CD4-positive, alpha-beta memory T cell (primary cell): ENCODE measurements at regions not wholly inside any gene's neighbourhood (a gene's known extent, or its start where the extent isn't known, plus 50 kb on each side); places are given as distances from the start of the nearest gene placed in this dataset.
"Not testable (repeated sequence)": the region's sequence is repeated elsewhere in the genome, so short reads cannot be mapped to it uniquely, and the experiment has no call there.

Experiments
- CTCF ChIA-PET: fragments of 350-600 bp; sonication (Branson Sonifier 250); formaldehyde crosslinking; loops from one replicate; lab custom pipeline; 2021; ENCODE audit warnings: inconsistent platforms; ENCODE audit not compliant: partially characterized antibody; lab: Charles Lee
- POLR2A ChIA-PET: fragments of 350-600 bp; sonication (Branson Sonifier 250); formaldehyde crosslinking; loops from one replicate; lab custom pipeline; 2021; ENCODE audit not compliant: partially characterized antibody; lab: Charles Lee
- DNase-seq, 5 donors: peaks; one replicate each; pipeline versions ENCODE4 v3.0.0 to v3.0.0-alpha.2; 2020 to 2022; ENCODE audit warnings: mixed read lengths in 1 of 5
- H3K27ac ChIP-seq: one replicate; pipeline ENCODE4 v1.7.0; 2013; ENCODE audit warnings: low read depth, low read length
- H3K27me3 ChIP-seq: 2 replicates; pipeline ENCODE4 v1.7.0; 2013; ENCODE audit warnings: mild to moderate bottlenecking, low read length, moderate library complexity; ENCODE audit not compliant: insufficient read depth
- H3K36me3 ChIP-seq: 2 replicates; pipeline ENCODE4 v1.7.0; 2013; ENCODE audit warnings: mild to moderate bottlenecking, low read length, moderate library complexity; ENCODE audit not compliant: insufficient read depth
- H3K4me1 ChIP-seq: 2 replicates; pipeline ENCODE4 v1.7.0; 2013; ENCODE audit warnings: mild to moderate bottlenecking, low read length, moderate library complexity; ENCODE audit not compliant: insufficient read depth
- H3K4me3 ChIP-seq, 2 donors: one replicate each; pipeline ENCODE4 v1.7.0; 2013; ENCODE audit warnings: low read length in 2 of 2, mild to moderate bottlenecking in 1 of 2
- H3K9me3 ChIP-seq, 2 donors: one replicate each; pipeline ENCODE4 v1.7.0; 2013; ENCODE audit warnings: low read length in 2 of 2, control low read depth in 1 of 2; ENCODE audit not compliant: control insufficient read depth in 1 of 2
- H3K27ac Mint-ChIP-seq, 7 donors: one replicate each; pipeline ENCODE4 v1.8.0; 2020 to 2021; ENCODE audit warnings: mixed read lengths in 7 of 7, mild to moderate bottlenecking in 6 of 7, inconsistent platforms in 3 of 7, moderate library complexity in 3 of 7
- H3K27me3 Mint-ChIP-seq, 2 donors: one replicate each; pipeline ENCODE4 v1.8.0; 2020 to 2021; ENCODE audit warnings: mixed read lengths in 2 of 2
- H3K36me3 Mint-ChIP-seq, 2 donors: one replicate each; pipeline ENCODE4 v1.8.0; 2020 to 2021; ENCODE audit warnings: mixed read lengths in 2 of 2, inconsistent platforms in 1 of 2, mild to moderate bottlenecking in 1 of 2
- H3K4me1 Mint-ChIP-seq, 4 donors: one replicate each; pipeline ENCODE4 v1.8.0; 2020 to 2021; ENCODE audit warnings: mixed read lengths in 4 of 4, mild to moderate bottlenecking in 1 of 4
- H3K4me3 Mint-ChIP-seq, 8 donors: one replicate each; pipeline ENCODE4 v1.8.0; 2020 to 2021; ENCODE audit warnings: mixed read lengths in 8 of 8, mild to moderate bottlenecking in 7 of 8, moderate library complexity in 6 of 8, inconsistent platforms in 3 of 8
- H3K9me3 Mint-ChIP-seq, 8 donors: one replicate each; pipeline ENCODE4 v1.8.0; 2020 to 2021; ENCODE audit warnings: mixed read lengths in 8 of 8, mild to moderate bottlenecking in 5 of 8, inconsistent platforms in 3 of 8, moderate library complexity in 1 of 8
- intact Hi-C: fragments of 100-400 bp; cut with micrococcal nuclease; formaldehyde crosslinking; loops from one replicate; pipeline ENCODE4 v1.15.1; 2023

- H3K27me3 Mint-ChIP-seq, H3K4me3 ChIP-seq, H3K27me3 ChIP-seq, H3K9me3 ChIP-seq, H3K36me3 ChIP-seq, intact Hi-C loops, H3K36me3 Mint-ChIP-seq, H3K27ac ChIP-seq, DNase-seq, H3K4me3 Mint-ChIP-seq, H3K27ac Mint-ChIP-seq, H3K4me1 Mint-ChIP-seq, POLR2A ChIA-PET, H3K4me1 ChIP-seq: not testable (repeated sequence)
- peaks cover 0 to 11% (median 4%) of the 10 kb centered on the region in 8 donors for H3K9me3 Mint-ChIP-seq
- CTCF ChIA-PET = interaction anchor here (0.9 to 1.5 kb wide), 2 partner anchors 89 to 174 kb away, joined by 3 to 5 read pairs; no protein-coding TSS in a partner anchor
These were observed 127.9 kb downstream of the ARRDC4 start for GRCh38 chr15:98088307-98088945.

GRCh38 chr15:98089352-98089751, 128.8 kb downstream of the ARRDC4 start:
- H3K9me3 Mint-ChIP-seq = peaks cover 0 to 11% (median 5%) of the 10 kb centered on the region in 8 donors
- H3K4me3 ChIP-seq, H3K4me1 Mint-ChIP-seq, H3K36me3 Mint-ChIP-seq, DNase-seq, H3K27me3 ChIP-seq, H3K27me3 Mint-ChIP-seq, H3K9me3 ChIP-seq, POLR2A ChIA-PET, H3K36me3 ChIP-seq, CTCF ChIA-PET, H3K27ac ChIP-seq, H3K27ac Mint-ChIP-seq, intact Hi-C loops, H3K4me1 ChIP-seq, H3K4me3 Mint-ChIP-seq: not testable (repeated sequence)

DNA sequence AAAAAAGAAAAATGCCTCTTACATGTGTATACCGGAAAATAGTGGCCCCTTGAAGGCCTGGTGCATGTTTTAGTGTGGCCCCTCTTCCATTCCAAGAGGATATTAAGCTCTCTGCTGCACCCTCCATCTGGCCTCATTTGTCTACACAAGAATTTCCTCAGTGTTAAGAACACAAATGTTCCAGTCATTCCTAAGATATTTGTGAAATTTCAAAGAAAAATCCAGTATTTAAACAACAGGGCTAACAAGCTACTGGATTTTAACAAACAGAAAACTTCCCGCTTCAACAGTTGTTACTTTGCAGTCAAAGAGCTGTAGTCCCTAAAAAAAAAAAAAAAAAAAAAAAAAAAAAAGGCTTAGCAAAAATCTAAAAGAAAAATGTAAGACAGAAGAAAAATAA, 137.5 kb downstream of the ARRDC4 start:
- H3K4me1 ChIP-seq, H3K27ac ChIP-seq, H3K36me3 ChIP-seq, H3K27ac Mint-ChIP-seq, intact Hi-C loops, H3K36me3 Mint-ChIP-seq, H3K9me3 ChIP-seq, H3K27me3 Mint-ChIP-seq, H3K4me3 Mint-ChIP-seq, H3K27me3 ChIP-seq, POLR2A ChIA-PET, DNase-seq, H3K4me3 ChIP-seq, CTCF ChIA-PET, H3K4me1 Mint-ChIP-seq, H3K9me3 Mint-ChIP-seq: not testable (repeated sequence)

DNA sequence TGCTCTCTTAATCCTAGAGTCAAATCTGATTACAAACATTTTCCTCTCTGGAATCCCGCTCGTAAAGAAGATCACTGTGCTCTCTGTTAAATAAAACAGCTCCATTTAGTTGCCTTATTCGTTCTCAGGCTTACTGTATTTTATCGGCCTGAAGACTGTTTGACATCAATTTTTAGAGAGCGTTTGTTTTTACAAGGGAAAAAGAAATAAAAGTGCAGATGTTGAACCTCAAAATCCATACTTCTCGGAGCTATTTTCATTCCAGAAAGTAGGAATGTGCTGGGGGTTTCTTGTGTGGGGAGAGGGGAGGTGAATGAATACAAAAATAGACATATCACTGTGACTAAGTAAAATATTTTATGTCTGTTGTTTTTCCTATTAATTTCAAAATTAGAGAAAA, 140.1 kb downstream of the ARRDC4 start:
- H3K9me3 Mint-ChIP-seq, H3K4me3 Mint-ChIP-seq, H3K27me3 ChIP-seq, H3K27ac Mint-ChIP-seq, POLR2A ChIA-PET, H3K27ac ChIP-seq, H3K27me3 Mint-ChIP-seq, H3K4me1 ChIP-seq, DNase-seq, CTCF ChIA-PET, H3K9me3 ChIP-seq, H3K36me3 Mint-ChIP-seq, H3K36me3 ChIP-seq, intact Hi-C loops, H3K4me1 Mint-ChIP-seq, H3K4me3 ChIP-seq: not testable (repeated sequence)

GRCh38 chr15:98103570-98103969, 143.1 kb downstream of the ARRDC4 start:
- Mint-ChIP-seq H3K27ac (no peak overlapping the region), H3K36me3 (no peaks in the 10 kb centered on the region), H3K9me3 (no peaks in the 10 kb centered on the region), H3K4me3 (no peak overlapping the region), H3K27me3 (no peaks in the 10 kb centered on the region), H3K4me1 (no peaks in the 10 kb centered on the region)
- no peaks in the 10 kb centered on the region for H3K36me3 ChIP-seq
- H3K27ac ChIP-seq = no peak overlapping the region
- ChIA-PET CTCF (no interaction called here), POLR2A (no interaction called here)
- DNase-seq = no peak
- H3K4me3 ChIP-seq = no peak overlapping the region
- no peaks in the 10 kb centered on the region for H3K4me1 ChIP-seq
- H3K9me3 ChIP-seq = no peaks in the 10 kb centered on the region
- H3K27me3 ChIP-seq = no peaks in the 10 kb centered on the region
- intact Hi-C loops = no loop called here

DNA sequence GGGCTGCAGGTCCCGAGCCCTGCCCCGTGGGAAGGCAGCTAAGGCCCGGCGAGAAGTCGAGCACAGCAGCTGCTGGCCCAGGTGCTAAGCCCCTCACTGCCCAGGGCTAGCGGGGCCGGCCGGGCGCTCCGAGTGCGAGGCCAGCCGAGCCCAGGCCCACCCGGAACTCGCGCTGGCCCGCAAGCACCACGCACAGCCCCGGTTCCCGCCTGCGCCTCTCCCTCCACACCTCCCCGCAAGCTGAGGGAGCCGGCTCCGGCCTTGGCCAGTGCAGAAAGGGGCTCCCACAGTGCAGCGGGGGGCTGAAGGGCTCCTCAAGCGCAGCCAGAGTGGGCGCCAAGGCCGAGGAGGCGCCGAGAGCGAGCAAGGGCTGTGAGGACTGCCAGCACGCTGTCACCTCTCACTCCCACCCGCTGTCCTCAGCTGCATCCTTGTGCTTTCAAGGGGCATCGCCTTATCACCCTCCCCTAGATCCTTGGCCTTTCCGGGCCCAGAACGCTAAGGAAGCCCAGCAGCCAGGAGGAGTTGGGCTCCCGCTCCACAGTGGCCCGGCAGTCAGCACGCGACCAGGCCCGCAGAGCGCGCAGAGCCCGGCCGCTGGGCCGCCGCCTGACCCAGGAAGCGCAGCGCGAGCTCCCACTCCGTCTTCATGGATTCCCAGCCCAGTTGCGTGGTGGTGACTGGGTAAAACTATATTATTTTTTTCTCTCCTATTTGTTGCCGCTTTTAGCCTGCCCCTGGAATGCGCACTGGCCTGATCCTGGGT, 144.1 kb downstream of the ARRDC4 start:
- intact Hi-C loops = not testable (repeated sequence)

GRCh38 chr15:98106615-98107194, 146.2 kb downstream of the ARRDC4 start:
- H3K27me3 ChIP-seq, H3K36me3 Mint-ChIP-seq, intact Hi-C loops, H3K27ac Mint-ChIP-seq, H3K4me1 ChIP-seq, DNase-seq, H3K9me3 Mint-ChIP-seq, H3K36me3 ChIP-seq, H3K27me3 Mint-ChIP-seq, H3K4me3 Mint-ChIP-seq, POLR2A ChIA-PET, H3K4me1 Mint-ChIP-seq, H3K4me3 ChIP-seq, H3K9me3 ChIP-seq, H3K27ac ChIP-seq, CTCF ChIA-PET: not testable (repeated sequence)

More for the DNA sequence above, 144.1 kb downstream of the ARRDC4 start:
- H3K27ac Mint-ChIP-seq, CTCF ChIA-PET, H3K36me3 ChIP-seq, DNase-seq, H3K27me3 Mint-ChIP-seq, H3K36me3 Mint-ChIP-seq, POLR2A ChIA-PET, H3K4me1 ChIP-seq, H3K4me3 Mint-ChIP-seq, H3K27ac ChIP-seq, H3K4me1 Mint-ChIP-seq, H3K9me3 ChIP-seq, H3K4me3 ChIP-seq, H3K27me3 ChIP-seq, H3K9me3 Mint-ChIP-seq: not testable (repeated sequence)
